ENCODE measurements at regions not wholly inside any gene's neighbourhood (a gene's known extent, or its start where the extent isn't known, plus 50 kb on each side); places are given as distances from the start of the nearest gene placed in this dataset.
"Not testable (repeated sequence)": the region's sequence is repeated elsewhere in the genome, so short reads cannot be mapped to it uniquely, and the experiment has no call there.

DNA sequence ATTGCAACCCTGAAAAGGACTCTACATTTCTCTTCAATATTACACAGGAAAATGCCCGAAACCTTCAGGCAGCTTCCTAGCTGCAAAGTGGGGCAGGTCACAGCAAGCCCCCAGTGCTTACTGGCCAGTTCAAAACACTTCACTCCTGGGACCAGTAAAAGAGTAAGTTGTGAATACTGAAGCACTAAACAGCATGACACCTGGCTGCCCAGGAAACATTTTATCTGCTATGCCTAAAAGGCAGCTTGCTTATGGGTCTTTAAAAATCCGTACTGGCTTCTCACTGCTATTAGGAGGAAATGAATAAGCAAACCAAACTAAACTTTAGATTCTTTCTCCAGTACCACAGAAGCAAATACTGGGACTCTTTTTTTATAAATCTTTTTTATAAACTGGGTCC is 457.9 kb upstream of the ALCAM start:
- no peak for DNase-seq

- no peak for DNase-seq
Observed at GRCh38 chr3:104909198-104909597, 457.5 kb upstream of the ALCAM start.

DNA sequence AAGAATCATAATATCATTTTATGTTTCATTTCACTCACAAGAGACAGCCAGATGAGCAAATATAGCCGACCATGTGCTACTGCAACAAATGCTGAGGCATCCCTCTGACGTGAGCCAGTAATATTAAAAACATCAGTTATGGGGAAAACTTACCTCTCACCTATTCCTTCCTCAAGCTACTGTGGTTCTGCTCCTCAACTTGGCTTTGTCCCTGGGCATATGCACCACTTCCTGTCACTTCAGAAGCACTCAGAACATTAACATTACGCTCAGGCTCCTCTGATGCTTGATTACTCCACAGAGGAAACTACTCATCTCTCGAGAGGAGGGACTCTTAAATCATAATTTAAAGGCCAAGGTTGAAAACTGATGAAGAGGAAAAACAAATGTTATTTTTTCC is 457.0 kb upstream of the ALCAM start:
- DNase-seq = no peak

DNA sequence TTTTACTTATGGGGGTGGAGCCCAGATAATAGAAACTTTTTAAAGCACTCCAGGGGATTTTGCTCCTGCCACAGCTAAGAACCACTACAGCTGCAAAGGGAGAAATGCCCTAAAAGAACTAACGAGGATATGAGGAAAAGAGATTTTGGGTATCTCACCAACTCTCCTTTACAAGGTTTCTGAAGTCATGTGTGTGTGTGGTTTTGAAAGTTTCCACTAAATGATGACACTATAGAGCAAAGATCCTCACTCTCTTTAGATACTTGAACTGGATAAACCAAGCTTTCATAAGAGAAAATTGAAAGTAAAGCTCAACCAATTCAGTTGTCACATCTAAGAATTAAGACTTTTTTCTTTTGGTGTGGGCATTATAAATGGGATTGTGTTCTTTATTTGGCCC is 455.3 kb upstream of the ALCAM start:
- no peak for DNase-seq

DNA sequence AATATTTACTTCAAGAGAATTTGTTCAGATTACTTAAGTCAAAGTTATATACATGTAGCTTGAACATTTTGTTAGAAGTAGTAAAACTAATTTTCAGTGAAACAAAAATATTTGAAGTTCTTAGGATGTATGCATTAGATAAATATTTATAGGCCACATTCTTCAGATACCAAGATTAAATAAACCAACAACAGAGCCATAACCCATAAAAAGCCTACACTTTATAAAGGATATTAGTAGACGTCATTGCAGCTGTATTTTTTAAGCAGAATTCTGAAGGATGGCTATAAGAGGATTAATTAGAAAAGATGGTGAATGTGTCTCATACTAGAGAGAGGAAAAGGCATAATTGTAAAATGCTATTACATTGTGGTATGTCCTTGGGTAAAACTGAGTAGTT is 449.7 kb upstream of the ALCAM start:
- DNase-seq = no peak

GRCh38 chr3:104920512-104920911 is 446.2 kb upstream of the ALCAM start:
- no peak for DNase-seq

GRCh38 chr3:104933972-104934371 is 432.7 kb upstream of the ALCAM start:
- DNase-seq = no peak

GRCh38 chr3:104935613-104936012 is 431.1 kb upstream of the ALCAM start:
- no peak for DNase-seq

DNA sequence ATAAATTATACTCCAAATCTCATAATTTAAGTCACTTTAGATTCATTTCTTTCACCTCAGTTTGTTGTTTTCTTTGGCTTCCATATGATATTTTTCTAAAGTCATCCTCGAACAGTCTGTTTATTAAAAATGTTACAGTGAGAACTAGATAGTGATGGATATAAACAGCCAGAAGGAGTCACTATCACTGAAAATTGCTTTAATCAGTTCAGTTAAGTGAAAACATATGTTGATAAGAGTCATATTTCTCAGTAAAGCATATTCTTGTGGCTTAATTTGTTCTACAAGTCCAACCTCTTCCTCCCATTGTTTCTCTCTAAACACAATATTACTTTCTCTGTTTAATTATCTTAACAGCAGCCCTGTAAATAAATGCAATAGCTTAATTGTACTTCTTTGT is 427.5 kb upstream of the ALCAM start:
- no peak for DNase-seq

GRCh38 chr3:104941785-104942184 is 424.9 kb upstream of the ALCAM start:
- no peak for DNase-seq

DNA sequence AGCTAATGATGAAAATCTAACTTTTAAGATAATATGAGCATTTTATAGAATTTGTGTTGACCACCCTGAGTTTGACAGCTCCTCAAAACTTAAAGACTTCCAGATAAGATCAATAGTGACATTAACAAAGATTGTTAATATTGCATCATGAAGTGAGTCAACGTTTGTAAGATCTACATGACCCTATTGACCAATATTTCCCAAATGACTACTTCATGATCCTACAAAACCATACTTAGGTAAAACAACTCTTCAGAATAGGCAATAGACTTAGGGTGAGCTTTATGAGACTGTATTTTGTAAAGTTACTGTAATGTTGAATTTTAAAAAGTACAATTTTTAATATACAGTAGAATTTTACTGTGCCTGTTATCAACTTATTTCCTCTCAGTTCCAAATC is 422.7 kb upstream of the ALCAM start:
- DNase-seq = no peak

DNA sequence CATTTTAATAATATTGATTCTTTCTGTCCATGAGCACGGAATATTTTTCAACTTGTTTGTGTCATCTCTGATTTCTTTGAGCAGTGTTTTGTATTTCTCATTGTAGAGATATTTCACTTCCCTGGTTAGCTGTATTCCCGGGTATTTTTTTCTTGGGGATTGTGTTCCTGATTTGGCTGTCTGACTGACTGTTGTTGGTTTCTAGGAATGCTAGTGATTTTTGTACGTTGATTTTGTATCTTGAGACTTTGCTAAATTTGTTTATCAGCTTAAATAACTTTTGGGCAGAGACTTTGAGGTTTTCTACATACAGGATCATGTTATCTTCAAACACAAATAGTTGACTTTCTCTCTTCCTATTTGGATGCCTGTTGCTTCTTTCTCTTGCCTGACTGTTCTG is 418.8 kb upstream of the ALCAM start:
- no peak for DNase-seq

DNA sequence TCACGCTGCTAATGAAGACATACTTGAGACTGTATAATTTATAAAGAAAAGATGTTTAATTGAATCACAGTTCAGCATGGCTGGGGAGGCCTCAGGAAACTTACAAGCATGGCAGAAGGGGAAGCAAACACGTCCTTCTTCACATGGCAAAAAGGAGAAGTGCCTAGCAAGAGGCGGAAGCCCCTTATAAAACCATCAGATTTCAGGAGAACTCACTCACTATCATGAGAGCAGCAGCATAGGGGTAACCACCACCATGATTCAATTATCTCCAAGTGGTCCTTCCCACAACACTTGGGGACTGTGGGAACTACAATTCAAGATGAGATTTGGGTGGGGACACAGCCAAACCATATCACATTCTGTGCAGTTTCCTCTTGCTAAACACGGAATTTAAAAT is 416.9 kb upstream of the ALCAM start:
- DNase-seq = not testable (repeated sequence)

- no peak for DNase-seq
Observed at GRCh38 chr3:104951426-104951825, 415.3 kb upstream of the ALCAM start.

GRCh38 chr3:104952146-104952972 is 414.4 kb upstream of the ALCAM start:
- DNase-seq = no peak

DNA sequence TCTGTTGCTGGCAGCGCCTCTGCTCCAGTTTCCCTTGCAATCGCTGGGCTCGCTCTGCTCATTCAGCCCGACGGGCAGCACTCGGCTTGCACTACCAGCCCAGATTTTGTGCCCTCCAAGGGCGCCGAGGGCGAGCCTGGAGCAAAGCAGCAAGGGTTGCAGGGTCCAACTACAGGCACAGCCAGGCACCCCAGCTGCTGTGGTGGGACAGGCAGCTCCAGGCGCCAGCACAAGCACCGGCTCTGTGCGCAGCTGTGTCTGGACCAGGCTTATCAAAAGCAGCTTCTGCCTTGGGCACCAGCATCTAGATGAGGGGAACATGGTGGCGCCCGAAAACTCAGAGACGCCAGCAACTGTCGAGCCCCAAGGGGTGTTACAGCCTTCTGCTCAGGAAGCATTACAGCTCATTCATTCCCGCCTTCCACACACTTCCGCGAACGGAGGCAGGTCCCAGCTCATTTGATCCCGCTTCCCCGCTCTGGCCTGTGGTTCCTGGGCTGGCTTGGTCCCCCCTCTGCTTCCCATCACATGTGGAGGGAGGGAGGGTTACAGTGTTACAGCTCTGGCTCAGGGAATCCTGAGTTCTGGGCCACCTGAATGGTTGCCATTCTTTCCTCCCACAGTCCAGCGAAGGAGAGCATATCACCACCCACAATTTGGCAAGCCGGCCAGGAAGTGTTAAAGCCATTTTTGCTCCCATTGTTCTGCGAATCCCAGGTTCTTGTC is 409.9 kb upstream of the ALCAM start:
- no peak for DNase-seq

- DNase-seq = no peak
Observed at GRCh38 chr3:104960579-104960978, 406.1 kb upstream of the ALCAM start.

DNA sequence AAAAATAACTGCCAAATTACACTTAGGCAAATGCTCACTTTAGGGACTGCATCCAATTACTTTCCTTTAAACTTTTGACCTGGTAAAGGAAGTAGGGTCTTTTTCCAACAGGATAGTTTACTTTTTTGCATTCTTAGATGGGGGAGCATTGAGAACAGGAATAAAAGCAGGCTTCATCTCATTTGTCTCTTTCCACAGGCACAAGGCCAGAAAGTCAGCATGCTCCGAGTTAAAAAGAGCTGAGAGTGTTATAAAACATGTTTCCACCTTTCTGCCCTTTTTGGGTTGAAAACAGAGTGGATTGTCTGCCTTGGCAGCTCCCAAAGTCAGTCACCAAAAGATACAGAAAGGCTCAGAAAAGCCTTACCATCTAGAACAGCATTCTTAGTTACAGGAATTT is 404.9 kb upstream of the ALCAM start:
- DNase-seq = no peak

DNA sequence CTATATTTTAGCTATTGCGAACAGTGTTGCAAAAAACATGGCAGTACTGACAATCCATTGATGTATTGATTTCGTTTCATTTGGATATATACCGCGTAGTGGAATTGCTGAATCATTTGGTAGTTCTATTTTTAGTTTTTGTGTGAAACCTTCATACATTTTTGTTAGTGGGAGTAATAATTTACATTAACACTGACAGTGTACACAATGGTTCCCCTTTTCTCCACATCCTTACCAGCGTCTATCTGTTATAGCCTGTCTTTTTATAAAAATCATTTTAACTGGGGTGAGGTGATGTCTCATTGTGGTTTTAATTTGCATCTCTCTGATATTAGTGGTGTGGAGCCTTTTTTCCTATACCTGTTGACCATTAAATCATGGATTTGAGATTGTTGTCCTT is 392.4 kb upstream of the ALCAM start:
- DNase-seq = no peak

GRCh38 chr3:104977719-104978118 is 389.0 kb upstream of the ALCAM start:
- no peak for DNase-seq

DNA sequence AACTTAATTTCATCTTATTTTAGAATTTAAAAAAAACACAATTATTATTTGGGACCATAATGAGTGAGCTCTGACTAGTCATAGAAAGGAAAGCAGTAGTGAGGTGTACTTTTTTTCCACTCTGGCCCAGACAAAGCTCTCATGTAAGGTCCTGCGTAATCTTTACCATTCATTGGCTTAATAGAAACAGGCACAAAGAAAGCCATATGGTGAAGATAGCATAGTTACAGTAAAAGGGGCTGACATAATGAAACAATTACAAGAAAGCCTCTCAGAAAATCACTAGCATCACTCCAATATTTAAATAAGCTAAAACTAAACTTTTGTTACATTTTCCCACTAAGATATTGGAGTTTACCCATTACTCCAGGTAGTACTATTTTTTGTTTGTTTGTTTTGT is 384.6 kb upstream of the ALCAM start:
- DNase-seq = no peak

GRCh38 chr3:104987859-104988258 is 378.9 kb upstream of the ALCAM start:
- no peak for DNase-seq

DNA sequence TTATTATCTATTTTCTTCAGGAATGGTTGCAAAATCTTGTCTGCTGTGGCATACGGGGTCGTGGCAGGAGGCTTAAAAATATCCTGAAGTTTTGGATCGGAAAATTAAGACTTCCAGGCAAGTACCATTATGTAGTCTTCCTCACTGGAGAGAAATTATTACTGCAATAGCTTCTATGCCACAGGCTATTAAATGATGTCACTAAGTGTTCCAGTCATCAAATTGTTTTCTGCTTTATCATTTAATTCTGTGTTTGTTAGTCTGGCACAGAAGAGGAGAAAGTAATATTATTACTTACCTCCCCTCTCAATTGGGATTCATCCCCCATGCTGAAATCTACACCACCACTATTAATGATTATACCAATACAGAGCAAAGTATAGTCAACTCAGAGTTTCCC is 378.2 kb upstream of the ALCAM start:
- no peak for DNase-seq

DNA sequence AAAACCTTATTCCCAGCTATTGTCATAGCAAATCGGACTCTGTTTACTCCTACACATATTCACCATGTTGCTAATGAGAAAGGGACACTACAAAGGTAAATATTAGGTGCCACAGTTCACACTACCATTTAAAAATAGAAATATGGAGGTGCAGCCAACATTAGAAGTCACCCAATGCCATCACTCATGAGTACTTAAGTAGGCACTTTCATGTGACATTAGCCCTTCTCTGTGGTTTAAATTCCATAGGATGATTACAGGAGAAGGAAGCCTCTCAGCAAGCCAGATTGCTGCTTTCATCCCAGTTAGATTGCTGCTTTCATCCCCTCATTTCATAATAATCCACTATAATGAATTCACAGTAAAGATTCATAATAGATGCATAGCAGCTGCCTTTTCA is 376.8 kb upstream of the ALCAM start:
- no peak for DNase-seq

- DNase-seq = no peak
Observed at GRCh38 chr3:104990758-104991157, 376.0 kb upstream of the ALCAM start.

All from bone marrow (tissue), 2 donors.